OCI-LY7 (cell line): ENCODE measurements at regions not wholly inside any gene's neighbourhood (a gene's known extent, or its start where the extent isn't known, plus 50 kb on each side); places are given as distances from the start of the nearest gene placed in this dataset.
"Not testable (repeated sequence)": the region's sequence is repeated elsewhere in the genome, so short reads cannot be mapped to it uniquely, and the experiment has no call there.

Experiments
- CTCF ChIP-seq: fragments of 200-600 bp; sonication (generic); conservative IDR thresholded peaks from 2 replicates; pipeline ENCODE4 v1.5.1; 2014; ENCODE audit warnings: mild to moderate bottlenecking, antibody characterized with exemption, low read length, moderate library complexity, mixed read lengths
- EZH2phosphoT487 ChIP-seq: fragments of 200-600 bp; sonication (generic); IDR thresholded peaks from 2 replicates; pipeline ENCODE4 v1.6.1; 2018; ENCODE audit warnings: low read depth, borderline replicate concordance, mild to moderate bottlenecking, mixed run types, antibody characterized with exemption, low read length, moderate library complexity, mixed read lengths

- TF ChIP-seq CTCF, EZH2phosphoT487: not testable (repeated sequence)
These were observed 214.6 kb downstream of the TMEM121 start for GRCh38 chr14:105740961-105741360.
